Gastroesophageal sphincter (tissue), 4 donors: ENCODE measurements at regions not wholly inside any gene's neighbourhood (a gene's known extent, or its start where the extent isn't known, plus 50 kb on each side); places are given as distances from the start of the nearest gene placed in this dataset.
A peak's percentile ranks its signal among the peaks of the same experiment; 100 is the strongest.
"Not testable (repeated sequence)": the region's sequence is repeated elsewhere in the genome, so short reads cannot be mapped to it uniquely, and the experiment has no call there.

Experiments used
- ATAC-seq: fragments of 150-250 bp; one replicate; pipeline ENCODE4 v1.9.1; 2016; ENCODE audit warnings: mild to moderate bottlenecking, moderate library complexity
- H3K27ac ChIP-seq, 4 donors: fragments of 200-600 bp; sonication (generic) in 3 of 4; 1 replicate in 3 of 4; 2 replicates in 1 of 4; pipeline ENCODE4 v1.5.1; 2016 to 2019
- H3K27me3 ChIP-seq: fragments of 200-600 bp; sonication (generic); one replicate; pipeline ENCODE4 v1.5.1; 2019
- H3K36me3 ChIP-seq, 2 donors: fragments of 200-600 bp; sonication (generic); one replicate each; pipeline ENCODE4 v1.5.1; 2019; ENCODE audit warnings: control low read depth in 1 of 2
- H3K4me1 ChIP-seq, 3 donors: fragments of 200-600 bp; sonication (generic); 1 replicate in 2 of 3; 2 replicates in 1 of 3; pipeline ENCODE4 v1.5.1; 2016 to 2019; ENCODE audit warnings: control low read depth in 2 of 3
- H3K4me3 ChIP-seq, 2 donors: fragments of 200-600 bp; sonication (generic); one replicate each; pipeline ENCODE4 v1.5.1; 2019; ENCODE audit warnings: mild to moderate bottlenecking in 1 of 2, moderate library complexity in 1 of 2
- H3K9me3 ChIP-seq, 3 donors: fragments of 200-600 bp; sonication (generic); one replicate each; pipeline ENCODE4 v1.5.1; 2017 to 2019; ENCODE audit warnings: control low read depth in 2 of 3
- CTCF ChIP-seq, 4 experiments: fragments of 200-600 bp in 2 of 4; fragments of 450-650 bp in 2 of 4; sonication (generic) in 1 of 4; IDR thresholded peaks; one replicate each; pipeline ENCODE4 v1.5.1; 2017 to 2019; ENCODE audit warnings: antibody characterized with exemption in 4 of 4, mild to moderate bottlenecking in 2 of 4, moderate library complexity in 2 of 4
- EP300 ChIP-seq: sonication (generic); formaldehyde crosslinking; IDR thresholded peaks from one replicate; pipeline ENCODE4 v1.6.1; 2017; ENCODE audit warnings: antibody characterized with exemption, mild to moderate bottlenecking
- POLR2A ChIP-seq, 2 donors: fragments of 450-650 bp; IDR thresholded peaks; one replicate each; pipeline ENCODE4 v1.6.1; 2017; ENCODE audit warnings: antibody characterized with exemption in 2 of 2, mild to moderate bottlenecking in 2 of 2, moderate library complexity in 1 of 2
- POLR2AphosphoS5 ChIP-seq: sonication (generic); formaldehyde crosslinking; IDR thresholded peaks from one replicate; pipeline ENCODE4 v1.6.1; 2017; ENCODE audit warnings: antibody characterized with exemption
- WGBS, 2 donors: methylation state at CpG; one replicate each; pipeline ENCODE4 v1.1.5; 2018; ENCODE audit warnings: low coverage in 1 of 2; 5-methylcytosine and 5-hydroxymethylcytosine counted together

- H3K27ac ChIP-seq, result peak overlapping the region in 3 of 4 donors; percentile 58 to 83 (median 81)
- no peak for TF ChIP-seq POLR2A (IDR thresholded peaks at IDR 0.05)
- peak; percentile 72 for TF ChIP-seq POLR2AphosphoS5
- no peaks in the 10 kb centered on the region for H3K36me3 ChIP-seq
- ATAC-seq, result peak; percentile 91
- no peaks in the 10 kb centered on the region for H3K27me3 ChIP-seq
- peaks cover 3 to 69% (median 40%) of the 10 kb centered on the region in 3 donors for H3K4me1 ChIP-seq
- peaks cover 0 to 8% (median 0%) of the 10 kb centered on the region in 3 donors for H3K9me3 ChIP-seq
- WGBS, 2 donors, result 9 to 26% methylated on average over 8 to 9 of the region's 13 CpGs
- no peak overlapping the region for H3K4me3 ChIP-seq
Observed at GRCh38 chr1:203408486-203409481, 57.9 kb upstream of the FMOD start.

GRCh38 chr1:203410182-203410900 is 59.4 kb upstream of the FMOD start:
- 14 to 47% methylated on average over 6 of the region's 7 CpGs for WGBS, 2 donors
- Histone ChIP-seq H3K4me1 (peaks cover 3 to 56% (median 36%) of the 10 kb centered on the region in 3 donors), H3K4me3 (no peak overlapping the region), H3K36me3 (no peaks in the 10 kb centered on the region), H3K27me3 (no peaks in the 10 kb centered on the region), H3K27ac (peak overlapping the region in 2 of 4 donors; percentile 58 to 83), H3K9me3 (peaks cover 0 to 8% (median 0%) of the 10 kb centered on the region in 3 donors)
- no peak for ATAC-seq
- no peak for TF ChIP-seq EP300
- no peak for TF ChIP-seq POLR2A (IDR thresholded peaks at IDR 0.05)
- no peak for TF ChIP-seq CTCF (IDR thresholded peaks at IDR 0.05)
- TF ChIP-seq POLR2AphosphoS5, result no peak

GRCh38 chr1:203411431-203411830 is 60.5 kb upstream of the FMOD start:
- H3K27ac ChIP-seq, H3K36me3 ChIP-seq, ATAC-seq, H3K4me3 ChIP-seq, H3K9me3 ChIP-seq, H3K27me3 ChIP-seq: not testable (repeated sequence)
- WGBS, 2 donors, result 93% methylated on average over 3 of the region's 9 CpGs; no CpG with 5 or more reads in 1 of the 2 donors
- peaks cover 3 to 45% (median 25%) of the 10 kb centered on the region in 3 donors for H3K4me1 ChIP-seq

GRCh38 chr1:203419558-203419957 is 56.0 kb upstream of the PRELP start:
- Histone ChIP-seq H3K4me1 (peaks cover 0 to 2% (median 1%) of the 10 kb centered on the region in 3 donors), H3K27me3 (no peaks in the 10 kb centered on the region), H3K27ac (no peak overlapping the region), H3K9me3 (no peaks in the 10 kb centered on the region), H3K36me3 (no peaks in the 10 kb centered on the region), H3K4me3 (no peak overlapping the region)
- TF ChIP-seq EP300 (no peak), CTCF (IDR thresholded peaks at IDR 0.05) (no peak), POLR2A (IDR thresholded peaks at IDR 0.05) (no peak), POLR2AphosphoS5 (no peak)
- ATAC-seq, result no peak

- H3K4me3 ChIP-seq, result no peak overlapping the region
- no peaks in the 10 kb centered on the region for H3K9me3 ChIP-seq
- TF ChIP-seq POLR2A (IDR thresholded peaks at IDR 0.05) (no peak), EP300 (no peak), CTCF (IDR thresholded peaks at IDR 0.05) (no peak), POLR2AphosphoS5 (no peak)
- peaks cover 0 to 9% (median 8%) of the 10 kb centered on the region in 3 donors for H3K4me1 ChIP-seq
- H3K36me3 ChIP-seq, result no peaks in the 10 kb centered on the region
- ATAC-seq, result no peak
- H3K27me3 ChIP-seq, result no peaks in the 10 kb centered on the region
- 90 to 92% methylated on average over 1 of the region's 1 CpG for WGBS, 2 donors
- H3K27ac ChIP-seq, result no peak overlapping the region
Observed at GRCh38 chr1:203420263-203420662, 55.3 kb upstream of the PRELP start.
